ENCODE measurements at regions not wholly inside any gene's neighbourhood (a gene's known extent, or its start where the extent isn't known, plus 50 kb on each side); places are given as distances from the start of the nearest gene placed in this dataset.

DNA sequence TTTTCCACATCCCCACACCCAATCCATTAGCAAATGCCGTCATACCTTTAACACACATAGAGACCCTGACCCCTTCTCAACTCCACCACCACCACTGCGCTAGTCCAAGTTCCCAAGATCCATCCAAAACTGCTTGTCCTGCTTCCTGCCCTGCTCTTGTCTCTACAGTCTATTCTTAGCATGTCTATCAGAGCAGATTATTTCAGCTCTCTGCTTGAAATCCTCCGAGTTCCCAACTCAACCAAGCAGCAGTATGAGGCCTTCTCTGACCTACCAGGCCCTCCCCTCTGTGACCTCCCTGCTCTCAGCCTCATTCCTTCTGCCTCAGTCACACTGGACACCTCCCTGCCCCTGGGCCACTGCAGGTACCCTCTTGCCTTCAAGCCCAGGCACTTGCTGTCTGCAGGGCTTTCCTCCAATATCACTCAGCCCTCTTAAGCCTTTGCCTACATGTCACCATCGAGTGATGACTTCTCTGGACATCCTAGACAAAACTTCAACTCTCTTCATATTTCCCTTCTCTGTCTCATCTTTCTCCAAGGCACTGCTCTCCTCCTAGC lies 134.6 kb downstream of the SPATA19 start:
- Histone ChIP-seq H3K36me3 (no peaks in the 10 kb centered on the region), H3K27ac (no peak overlapping the region), H3K27me3 (no peaks in the 10 kb centered on the region), H3K4me3 (no peak overlapping the region), H3K9me3 (no peaks in the 10 kb centered on the region), H3K4me1 (no peaks in the 10 kb centered on the region)
- no peak for DNase-seq
- TF ChIP-seq POLR2A (IDR thresholded peaks at IDR 0.05): no peak
- TF ChIP-seq, protein P1, sequence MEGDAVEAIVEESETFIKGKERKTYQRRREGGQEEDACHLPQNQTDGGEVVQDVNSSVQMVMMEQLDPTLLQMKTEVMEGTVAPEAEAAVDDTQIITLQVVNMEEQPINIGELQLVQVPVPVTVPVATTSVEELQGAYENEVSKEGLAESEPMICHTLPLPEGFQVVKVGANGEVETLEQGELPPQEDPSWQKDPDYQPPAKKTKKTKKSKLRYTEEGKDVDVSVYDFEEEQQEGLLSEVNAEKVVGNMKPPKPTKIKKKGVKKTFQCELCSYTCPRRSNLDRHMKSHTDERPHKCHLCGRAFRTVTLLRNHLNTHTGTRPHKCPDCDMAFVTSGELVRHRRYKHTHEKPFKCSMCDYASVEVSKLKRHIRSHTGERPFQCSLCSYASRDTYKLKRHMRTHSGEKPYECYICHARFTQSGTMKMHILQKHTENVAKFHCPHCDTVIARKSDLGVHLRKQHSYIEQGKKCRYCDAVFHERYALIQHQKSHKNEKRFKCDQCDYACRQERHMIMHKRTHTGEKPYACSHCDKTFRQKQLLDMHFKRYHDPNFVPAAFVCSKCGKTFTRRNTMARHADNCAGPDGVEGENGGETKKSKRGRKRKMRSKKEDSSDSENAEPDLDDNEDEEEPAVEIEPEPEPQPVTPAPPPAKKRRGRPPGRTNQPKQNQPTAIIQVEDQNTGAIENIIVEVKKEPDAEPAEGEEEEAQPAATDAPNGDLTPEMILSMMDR (IDR thresholded peaks at IDR 0.05): no peak

DNA sequence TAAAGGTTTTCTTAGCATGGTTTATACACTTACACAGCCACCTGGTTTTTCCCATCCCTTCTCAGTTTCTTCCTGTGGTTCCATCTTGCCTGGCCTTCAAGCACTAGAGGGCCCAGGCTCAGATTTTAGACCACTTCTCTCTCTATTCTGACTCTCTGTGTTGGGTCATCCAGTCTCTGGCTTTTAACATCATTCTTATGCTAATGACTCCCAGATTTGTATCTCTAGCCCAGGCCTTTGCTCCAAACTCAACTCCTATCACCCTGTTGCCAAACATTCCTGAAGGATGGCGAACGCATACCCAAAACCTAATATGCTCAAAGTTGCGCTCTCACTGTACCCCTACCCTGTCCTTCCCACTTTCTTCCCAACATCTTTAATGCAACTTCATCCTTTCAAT lies 135.1 kb downstream of the SPATA19 start:
- no peaks in the 10 kb centered on the region for H3K36me3 ChIP-seq

DNA sequence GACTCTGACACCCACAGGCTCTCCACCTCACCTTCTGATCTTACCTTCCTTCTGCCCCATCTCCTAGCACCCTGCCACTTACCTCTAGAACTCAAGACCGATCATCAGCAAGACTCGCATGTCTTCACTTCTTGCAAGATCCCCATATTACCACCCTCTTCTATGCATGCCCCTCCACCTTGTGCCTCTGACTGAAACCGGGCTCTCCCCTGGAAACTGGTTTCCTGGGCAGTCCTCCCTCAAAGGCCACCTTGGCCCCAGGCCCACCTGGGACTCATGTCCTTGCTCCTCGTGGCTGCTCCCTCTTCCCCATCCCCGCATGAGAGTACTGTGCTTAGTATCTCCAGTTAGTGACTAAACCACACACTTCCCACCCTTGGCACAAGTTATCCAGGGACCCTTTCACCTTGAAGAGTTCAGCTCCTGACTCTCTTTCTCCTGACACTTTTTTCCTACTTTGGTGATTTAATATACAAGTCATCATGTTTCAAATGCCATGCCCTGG lies 136.7 kb downstream of the SPATA19 start:
- no peak for TF ChIP-seq POLR2A (IDR thresholded peaks at IDR 0.05)
- TF ChIP-seq, protein P1 (IDR thresholded peaks at IDR 0.05): no peak
- Histone ChIP-seq H3K4me3 (no peak overlapping the region), H3K36me3 (no peaks in the 10 kb centered on the region), H3K27ac (no peak overlapping the region), H3K27me3 (no peaks in the 10 kb centered on the region), H3K9me3 (no peaks in the 10 kb centered on the region), H3K4me1 (no peaks in the 10 kb centered on the region)
- DNase-seq: no peak

More for the DNA sequence above, 135.1 kb downstream of the SPATA19 start:
- TF ChIP-seq POLR2A (IDR thresholded peaks at IDR 0.05): no peak
- TF ChIP-seq, protein P1 (IDR thresholded peaks at IDR 0.05): no peak
- Histone ChIP-seq H3K4me3 (no peak overlapping the region), H3K4me1 (no peaks in the 10 kb centered on the region), H3K27ac (no peak overlapping the region), H3K9me3 (no peaks in the 10 kb centered on the region), H3K27me3 (no peaks in the 10 kb centered on the region)
- no peak for DNase-seq

DNA sequence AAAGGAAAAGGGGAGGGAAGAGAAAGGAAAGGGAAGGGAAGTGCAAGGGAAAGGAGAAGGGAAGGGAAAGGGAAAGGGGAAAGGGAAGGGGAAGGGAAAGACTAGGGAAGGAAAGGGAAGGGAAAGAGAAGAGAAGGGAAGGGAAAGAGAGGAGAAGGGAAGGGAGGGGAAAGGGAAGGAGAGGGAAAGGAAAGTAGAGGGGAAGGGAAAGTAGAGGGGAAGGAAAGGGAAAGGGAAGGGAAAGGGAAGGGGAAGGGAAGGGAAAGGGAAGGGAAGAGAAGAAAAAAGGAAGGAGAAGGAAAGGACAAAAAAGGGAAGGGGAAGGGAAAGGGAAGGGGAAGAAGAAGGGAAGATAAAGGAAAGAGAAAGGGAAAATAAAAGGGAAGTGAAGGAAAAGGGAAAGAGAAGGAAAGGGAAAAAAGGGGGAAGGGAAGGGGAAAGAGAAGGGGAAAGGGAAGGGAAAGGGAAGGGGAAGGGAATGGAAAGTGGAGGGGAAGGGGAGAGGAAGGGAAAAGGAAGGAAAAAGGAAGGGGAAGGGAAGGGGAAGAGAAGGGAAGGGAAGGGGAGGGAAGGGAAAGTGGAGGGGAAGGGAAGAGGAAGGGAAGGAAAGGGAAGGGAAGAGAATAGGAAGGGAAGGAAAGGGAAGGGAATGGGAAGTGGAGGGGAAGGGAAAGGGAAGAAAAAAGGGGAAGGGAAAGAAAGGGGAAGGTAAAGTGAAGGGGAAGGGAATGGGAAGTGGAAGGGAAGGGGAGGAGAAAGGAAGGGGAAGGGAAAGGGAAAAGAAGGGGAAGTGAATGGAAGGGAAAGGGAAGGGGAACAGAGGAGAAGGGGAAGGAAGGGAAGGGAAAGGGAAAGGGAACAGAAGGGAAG lies 138.2 kb downstream of the SPATA19 start:
- TF ChIP-seq, protein P1 (IDR thresholded peaks at IDR 0.05): no peak
- no peak for TF ChIP-seq POLR2A (IDR thresholded peaks at IDR 0.05)
- no peak overlapping the region for H3K4me3 ChIP-seq
- no peaks in the 10 kb centered on the region for H3K27me3 ChIP-seq
- no peaks in the 10 kb centered on the region for H3K9me3 ChIP-seq
- H3K36me3 ChIP-seq: no peaks in the 10 kb centered on the region
- no peak for DNase-seq
- no peak overlapping the region for H3K27ac ChIP-seq
- H3K4me1 ChIP-seq: no peaks in the 10 kb centered on the region

DNA sequence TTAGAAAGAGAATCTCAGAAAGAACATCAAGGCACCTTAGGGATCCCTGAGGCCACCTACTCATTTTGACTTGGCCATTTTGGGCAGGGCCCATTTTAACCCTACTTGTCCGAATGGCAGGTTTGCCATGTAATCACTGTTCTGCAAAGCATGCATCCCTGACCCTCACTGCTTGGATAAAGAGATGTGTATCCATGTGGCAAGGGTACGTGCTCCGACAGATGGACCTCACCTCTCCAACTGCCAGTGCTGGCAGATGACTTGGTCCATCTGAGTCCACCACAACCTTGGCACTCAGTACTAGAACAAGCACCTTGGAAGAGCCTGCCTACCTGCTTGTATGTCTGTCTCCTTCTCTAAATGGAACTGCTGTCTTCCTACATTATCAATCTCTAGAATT lies 139.4 kb downstream of the SPATA19 start:
- Histone ChIP-seq H3K4me1 (no peaks in the 10 kb centered on the region), H3K4me3 (no peak overlapping the region), H3K9me3 (no peaks in the 10 kb centered on the region), H3K27me3 (no peaks in the 10 kb centered on the region), H3K27ac (no peak overlapping the region), H3K36me3 (no peaks in the 10 kb centered on the region)
- TF ChIP-seq, protein P1 (IDR thresholded peaks at IDR 0.05): no peak
- no peak for TF ChIP-seq POLR2A (IDR thresholded peaks at IDR 0.05)
- no peak for DNase-seq
